ENCODE measurements at regions not wholly inside any gene's neighbourhood (a gene's known extent, or its start where the extent isn't known, plus 50 kb on each side); places are given as distances from the start of the nearest gene placed in this dataset.
A peak's percentile ranks its signal among the peaks of the same experiment; 100 is the strongest.
"Not testable (repeated sequence)": the region's sequence is repeated elsewhere in the genome, so short reads cannot be mapped to it uniquely, and the experiment has no call there.

- TF ChIP-seq HES2 (IDR thresholded peaks at IDR 0.05) (no peak), MYC (IDR thresholded peaks at IDR 0.05; ENCODE audit: borderline replicate concordance, low read length) (no peak), HDAC2 (IDR thresholded peaks at IDR 0.05) (no peak), RFX5 (IDR thresholded peaks at IDR 0.05) (no peak), EP300 (IDR thresholded peaks at IDR 0.05) (no peak), NFE2L2 (conservative IDR thresholded peaks at IDR 0.05; ENCODE audit: low read length) (no peak)
Measured at GRCh38 chrX:63186137-63186536, 165.0 kb downstream of the SPIN4 start (continued).

GRCh38 chrX:63179852-63180251 is 171.3 kb downstream of the SPIN4 start:
- ATAC-seq; H3K4me2 ChIP-seq; DNase-seq (ENCODE audit: low read depth in 1 of 2, low spot score in 1 of 2); CTCF ChIA-PET; H3K4me1 ChIP-seq; H3K4me3 ChIP-seq; H3K27ac ChIP-seq; FAIRE-seq; POLR2A ChIA-PET; H3K9me3 ChIP-seq: not testable (repeated sequence)
- no CpG with 5 or more reads among the region's 3 CpGs for WGBS (ENCODE audit: missing lambda C conversion rate)

GRCh38 chrX:63176578-63176977 is 174.6 kb downstream of the SPIN4 start:
- H3K27ac ChIP-seq; H3K4me3 ChIP-seq; H3K9me3 ChIP-seq; DNase-seq (ENCODE audit: low read depth in 1 of 2, low spot score in 1 of 2); CTCF ChIA-PET; FAIRE-seq; H3K4me1 ChIP-seq; ATAC-seq; POLR2A ChIA-PET; H3K4me2 ChIP-seq: not testable (repeated sequence)
- whole genome bisulfite sequencing (ENCODE audit: missing lambda C conversion rate): no CpG with 5 or more reads among the region's 4 CpGs

GRCh38 chrX:63173841-63174718 is 177.1 kb downstream of the SPIN4 start:
- H3K4me2 ChIP-seq; DNase-seq (ENCODE audit: low read depth in 1 of 2, low spot score in 1 of 2); H3K4me3 ChIP-seq; H3K4me1 ChIP-seq; FAIRE-seq; H3K9me3 ChIP-seq; POLR2A ChIA-PET; CTCF ChIA-PET; H3K27ac ChIP-seq: not testable (repeated sequence)
- ATAC-seq: peak; percentile 78 to 89; a peak in 5 of 6 replicates
- no CpG with 5 or more reads among the region's 8 CpGs for WGBS (ENCODE audit: missing lambda C conversion rate)

GRCh38 chrX:63169416-63169815 is 181.7 kb downstream of the SPIN4 start:
- CTCF ChIA-PET; H3K4me1 ChIP-seq; H3K27ac ChIP-seq; FAIRE-seq; H3K9me3 ChIP-seq; H3K4me3 ChIP-seq; H3K4me2 ChIP-seq; DNase-seq (ENCODE audit: low read depth in 1 of 2, low spot score in 1 of 2); POLR2A ChIA-PET: not testable (repeated sequence)
- WGBS (ENCODE audit: missing lambda C conversion rate): no CpG with 5 or more reads among the region's 4 CpGs
- ATAC-seq: peak in 1 of 2 experiments; percentile 69; a peak in 3 of 6 replicates

GRCh38 chrX:63168949-63169348 is 182.2 kb downstream of the SPIN4 start:
- CTCF ChIA-PET; POLR2A ChIA-PET; H3K4me1 ChIP-seq; H3K27ac ChIP-seq; DNase-seq (ENCODE audit: low read depth in 1 of 2, low spot score in 1 of 2); H3K4me2 ChIP-seq; H3K4me3 ChIP-seq; H3K9me3 ChIP-seq; FAIRE-seq: not testable (repeated sequence)
- peak; percentile 66 to 77; a peak in 4 of 6 replicates for ATAC-seq
- WGBS (ENCODE audit: missing lambda C conversion rate): no CpG with 5 or more reads among the region's 1 CpG

GRCh38 chrX:63167002-63167401 is 184.1 kb downstream of the SPIN4 start:
- ATAC-seq; H3K4me1 ChIP-seq; H3K4me3 ChIP-seq; CTCF ChIA-PET; H3K4me2 ChIP-seq; POLR2A ChIA-PET; FAIRE-seq; DNase-seq (ENCODE audit: low read depth in 1 of 2, low spot score in 1 of 2); H3K9me3 ChIP-seq; H3K27ac ChIP-seq: not testable (repeated sequence)
- no CpG with 5 or more reads among the region's 1 CpG for WGBS (ENCODE audit: missing lambda C conversion rate)

GRCh38 chrX:63160994-63161393 is 190.1 kb downstream of the SPIN4 start:
- no CpG with 5 or more reads among the region's 1 CpG for WGBS (ENCODE audit: missing lambda C conversion rate)
- H3K4me3 ChIP-seq; FAIRE-seq; H3K4me2 ChIP-seq; CTCF ChIA-PET; POLR2A ChIA-PET; H3K27ac ChIP-seq; H3K4me1 ChIP-seq; ATAC-seq; H3K9me3 ChIP-seq; DNase-seq (ENCODE audit: low read depth in 1 of 2, low spot score in 1 of 2): not testable (repeated sequence)

GRCh38 chrX:63160340-63160739 is 190.8 kb downstream of the SPIN4 start:
- DNase-seq (ENCODE audit: low read depth in 1 of 2, low spot score in 1 of 2); ATAC-seq; H3K4me1 ChIP-seq; H3K4me2 ChIP-seq; H3K27ac ChIP-seq; H3K4me3 ChIP-seq; FAIRE-seq; CTCF ChIA-PET; H3K9me3 ChIP-seq; POLR2A ChIA-PET: not testable (repeated sequence)
- WGBS (ENCODE audit: missing lambda C conversion rate): no CpG with 5 or more reads among the region's 1 CpG

GRCh38 chrX:63145526-63145925 is 205.6 kb downstream of the SPIN4 start:
- FAIRE-seq; ATAC-seq; H3K4me3 ChIP-seq; H3K9me3 ChIP-seq; H3K4me1 ChIP-seq; DNase-seq (ENCODE audit: low read depth in 1 of 2, low spot score in 1 of 2); CTCF ChIA-PET; H3K27ac ChIP-seq; POLR2A ChIA-PET; H3K4me2 ChIP-seq: not testable (repeated sequence)
- no CpG with 5 or more reads among the region's 10 CpGs for WGBS (ENCODE audit: missing lambda C conversion rate)

- FAIRE-seq; CTCF ChIA-PET; H3K27ac ChIP-seq; H3K9me3 ChIP-seq; H3K4me3 ChIP-seq; POLR2A ChIA-PET; H3K4me1 ChIP-seq; H3K4me2 ChIP-seq; DNase-seq (ENCODE audit: low read depth in 1 of 2, low spot score in 1 of 2); ATAC-seq: not testable (repeated sequence)
- no CpG with 5 or more reads among the region's 2 CpGs for WGBS (ENCODE audit: missing lambda C conversion rate)
Measured at GRCh38 chrX:63142588-63142987, 208.5 kb downstream of the SPIN4 start.

Measured in A549 (cell line).